T-cell (primary cell): ENCODE measurements at regions not wholly inside any gene's neighbourhood (a gene's known extent, or its start where the extent isn't known, plus 50 kb on each side); places are given as distances from the start of the nearest gene placed in this dataset.

Source experiments
- ATAC-seq, 4 experiments: fragments of 200-7000 bp in 3 of 4; fragments of 150-1000 bp in 1 of 4; cut with Tn5 transposase; replicated peaks in 1 of 4; 1 replicate in 3 of 4; 2 replicates in 1 of 4; pipeline ENCODE4 v1.10.0; 2021; ENCODE audit warnings: moderate library complexity in 3 of 4, mild to moderate bottlenecking in 2 of 4, moderate number of reproducible peaks in 1 of 4
- CTCF ChIA-PET, 2 donors: fragments of 300-600 bp; sonication (Branson Sonifier 250); formaldehyde crosslinking; loops; one replicate each; lab custom pipeline; 2022; ENCODE audit warnings: antibody characterized with exemption in 2 of 2; lab: Charles Lee
- POLR2A ChIA-PET, 2 donors: fragments of 300-600 bp; sonication (Branson Sonifier 250); formaldehyde crosslinking; loops; one replicate each; lab custom pipeline; 2022; ENCODE audit warnings: antibody characterized with exemption in 2 of 2; lab: Charles Lee
- DNase-seq, 35 experiments: peaks; one replicate each; pipeline versions ENCODE4 v3.0.0 to v3.0.0-alpha.2; 2013 to 2023
- H3K27ac ChIP-seq: one replicate; pipeline ENCODE4 v1.5.1; 2013; ENCODE audit warnings: low read length
- H3K27me3 ChIP-seq, 2 experiments: replicated peaks in 1 of 2; 1 replicate in 1 of 2; 2 replicates in 1 of 2; pipeline versions ENCODE4 v1.6.1 to v1.7.0; 2013; ENCODE audit warnings: low read length in 1 of 2, mixed read lengths in 1 of 2; ENCODE audit not compliant: control insufficient read depth in 2 of 2, insufficient read depth in 2 of 2; ENCODE audit errors: extremely low read depth in 1 of 2
- H3K36me3 ChIP-seq, 2 donors: 1 replicate in 1 of 2; 2 replicates in 1 of 2; pipeline versions ENCODE4 v1.6.1 to v1.7.0; 2013; ENCODE audit warnings: low read length in 1 of 2; ENCODE audit not compliant: control insufficient read depth in 2 of 2, insufficient read depth in 1 of 2; ENCODE audit errors: extremely low read depth in 1 of 2
- H3K4me1 ChIP-seq, 2 experiments: 1 replicate in 1 of 2; 2 replicates in 1 of 2; pipeline versions ENCODE4 v1.6.1 to v1.7.0; 2013; ENCODE audit warnings: low read length in 2 of 2, mixed read lengths in 1 of 2; ENCODE audit not compliant: insufficient read depth in 2 of 2, control insufficient read depth in 1 of 2; ENCODE audit errors: extremely low read depth in 1 of 2
- H3K4me3 ChIP-seq, 2 donors: 1 replicate in 1 of 2; 2 replicates in 1 of 2; pipeline versions ENCODE4 v1.5.1 to v1.7.0; 2013; ENCODE audit warnings: mild to moderate bottlenecking in 2 of 2, low read length in 1 of 2, moderate library complexity in 1 of 2; ENCODE audit not compliant: control insufficient read depth in 1 of 2; ENCODE audit errors: extremely low read depth in 1 of 2
- H3K9me3 ChIP-seq: 2 replicates; pipeline ENCODE4 v1.7.0; 2013
- H3K27ac Mint-ChIP-seq, 2 donors: one replicate each; pipeline ENCODE4 v1.8.0; 2020 to 2021; ENCODE audit warnings: mild to moderate bottlenecking in 2 of 2, mixed read lengths in 2 of 2
- H3K27me3 Mint-ChIP-seq, 2 donors: one replicate each; pipeline ENCODE4 v1.8.0; 2021 to 2022; ENCODE audit warnings: mixed read lengths in 2 of 2
- H3K36me3 Mint-ChIP-seq: one replicate; pipeline ENCODE4 v1.8.0; 2021; ENCODE audit warnings: mixed read lengths
- H3K4me1 Mint-ChIP-seq, 3 donors: one replicate each; pipeline ENCODE4 v1.8.0; 2020 to 2022; ENCODE audit warnings: mixed read lengths in 3 of 3, mild to moderate bottlenecking in 1 of 3
- H3K4me3 Mint-ChIP-seq, 3 donors: one replicate each; pipeline ENCODE4 v1.8.0; 2020 to 2022; ENCODE audit warnings: mild to moderate bottlenecking in 3 of 3, mixed read lengths in 3 of 3, moderate library complexity in 3 of 3
- H3K9me3 Mint-ChIP-seq, 3 donors: one replicate each; pipeline ENCODE4 v1.8.0; 2020 to 2022; ENCODE audit warnings: mixed read lengths in 3 of 3
- WGBS: methylation state at CpG from one replicate; pipeline ENCODE4 v1.1.5; 2013; ENCODE audit warnings: missing lambda C conversion rate; ENCODE audit not compliant: insufficient coverage; 5-methylcytosine and 5-hydroxymethylcytosine counted together

DNA sequence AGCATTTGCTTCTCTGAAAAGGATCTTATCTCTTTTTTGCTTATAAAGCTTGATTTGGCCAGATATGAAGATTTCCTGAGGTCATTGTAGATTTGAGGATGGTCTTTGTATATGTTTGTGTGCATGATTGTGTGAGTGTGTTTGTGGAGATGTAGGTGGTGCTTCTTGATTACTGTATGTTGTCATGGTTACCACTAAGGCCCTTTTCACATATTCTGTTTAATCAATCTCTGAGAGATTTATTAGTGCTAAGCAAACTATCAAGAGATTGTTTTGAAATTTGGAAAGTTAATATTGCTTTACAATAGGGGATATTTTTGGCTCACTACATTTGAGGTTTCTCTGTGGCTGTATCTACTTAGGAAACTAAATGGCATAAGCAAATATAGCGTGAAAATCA, 191.7 kb downstream of the S1PR1 start:
- Histone ChIP-seq H3K9me3 (peaks cover 4% of the 10 kb centered on the region), H3K27me3 (no peaks in the 10 kb centered on the region), H3K27ac (no peak overlapping the region), H3K4me3 (no peak overlapping the region), H3K36me3 (no peaks in the 10 kb centered on the region), H3K4me1 (no peaks in the 10 kb centered on the region)
- ATAC-seq (no peak), DNase-seq (no peak)
- H3K4me1 Mint-ChIP-seq: no peaks in the 10 kb centered on the region
- 100% methylated on average over 1 of the region's 1 CpG for WGBS
- H3K4me3 Mint-ChIP-seq: no peak overlapping the region
- peaks cover 2 to 20% of the 10 kb centered on the region in 2 donors for H3K27me3 Mint-ChIP-seq
- POLR2A ChIA-PET: no interaction called here
- no peaks in the 10 kb centered on the region for H3K36me3 Mint-ChIP-seq
- CTCF ChIA-PET: interaction anchor here in 1 of 2 donors (0.6 kb wide), 1 partner anchor 928 kb away, joined by 3 read pairs; no protein-coding TSS in a partner anchor
- no peak overlapping the region for H3K27ac Mint-ChIP-seq
- peaks cover under 1 to 21% (median 14%) of the 10 kb centered on the region in 3 donors for H3K9me3 Mint-ChIP-seq

DNA sequence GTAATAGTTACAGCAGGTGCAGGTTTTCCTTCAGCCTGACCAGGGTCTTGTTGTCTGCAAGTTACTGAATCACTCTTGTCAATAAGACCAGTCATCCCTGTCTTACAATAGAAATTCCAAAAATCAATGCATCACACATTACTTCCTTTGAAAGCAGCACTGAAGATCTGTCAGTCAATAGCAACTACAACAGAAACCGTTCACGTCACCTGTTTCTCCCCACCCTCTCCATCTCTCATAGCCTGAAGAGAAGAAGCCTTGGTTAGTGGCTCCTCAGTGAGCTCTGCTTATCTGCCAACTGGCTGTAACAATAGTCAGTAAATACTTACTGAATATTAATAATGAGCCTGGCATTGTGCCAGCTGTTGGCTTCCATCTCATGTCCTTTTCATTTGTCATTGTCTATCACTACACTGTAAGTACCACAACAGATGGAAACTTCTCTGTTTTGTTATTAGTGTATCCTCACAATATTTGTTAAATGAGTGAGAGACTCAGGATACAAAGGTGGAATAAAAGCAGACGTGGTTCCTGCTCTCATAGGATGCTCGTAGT, 195.2 kb downstream of the S1PR1 start:
- WGBS: 100% methylated on average over 2 of the region's 4 CpGs
- ChIA-PET CTCF (no interaction called here), POLR2A (no interaction called here)
- H3K9me3 Mint-ChIP-seq: peaks cover 0 to 15% (median 8%) of the 10 kb centered on the region in 3 donors
- no peak for DNase-seq
- no peak for ATAC-seq
- H3K4me3 Mint-ChIP-seq: no peak overlapping the region
- no peak overlapping the region for H3K27ac Mint-ChIP-seq
- H3K36me3 ChIP-seq: no peaks in the 10 kb centered on the region
- H3K27ac ChIP-seq: no peak overlapping the region
- peaks cover 0 to 4% (median 0%) of the 10 kb centered on the region in 3 donors for H3K4me1 Mint-ChIP-seq
- no peak overlapping the region for H3K4me3 ChIP-seq
- no peaks in the 10 kb centered on the region for H3K36me3 Mint-ChIP-seq
- H3K27me3 Mint-ChIP-seq: peaks cover 3 to 15% of the 10 kb centered on the region in 2 donors
- no peaks in the 10 kb centered on the region for H3K27me3 ChIP-seq
- no peaks in the 10 kb centered on the region for H3K4me1 ChIP-seq
- H3K9me3 ChIP-seq: peaks cover 2% of the 10 kb centered on the region

DNA sequence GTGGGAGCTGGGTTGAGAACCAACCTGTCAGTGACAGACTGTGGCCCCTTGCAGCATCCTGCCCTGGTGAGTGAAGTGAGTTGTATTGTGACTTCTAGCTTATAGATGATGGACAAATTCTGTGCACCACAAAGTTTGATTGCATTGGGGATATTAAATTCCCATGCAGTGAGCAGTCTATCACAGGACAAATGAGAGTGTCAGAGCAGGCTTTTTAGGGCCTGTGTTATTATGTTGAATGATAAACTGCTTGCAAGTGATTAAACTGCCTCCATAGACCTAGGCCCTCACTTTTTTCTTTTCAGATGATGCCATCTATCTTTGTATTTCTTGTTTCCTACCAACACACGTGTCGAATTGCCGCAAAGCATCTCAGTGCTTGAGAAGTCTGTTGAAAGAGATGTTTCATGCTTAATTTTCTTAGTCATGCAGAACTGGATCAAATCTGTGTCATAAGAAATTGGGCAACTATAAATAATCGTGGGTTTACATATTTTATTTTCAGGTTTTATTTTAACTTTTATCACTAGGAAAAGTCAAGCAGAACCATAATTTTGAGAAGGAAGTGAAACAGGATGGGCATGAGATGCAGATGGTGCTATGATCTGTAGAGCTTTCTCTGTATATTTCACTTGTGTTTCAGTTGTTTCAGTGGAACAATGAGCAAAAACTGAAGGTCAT, 199.2 kb downstream of the S1PR1 start:
- Histone ChIP-seq H3K4me3 (no peak overlapping the region), H3K36me3 (no peaks in the 10 kb centered on the region), H3K4me1 (no peaks in the 10 kb centered on the region), H3K27ac (no peak overlapping the region), H3K9me3 (no peaks in the 10 kb centered on the region), H3K27me3 (peaks cover 0 to 2% of the 10 kb centered on the region in 2 experiments)
- POLR2A ChIA-PET: no interaction called here
- ATAC-seq (no peak), DNase-seq (no peak)
- CTCF ChIA-PET: no interaction called here
- H3K27ac Mint-ChIP-seq: no peak overlapping the region
- no CpG with 5 or more reads among the region's 4 CpGs for WGBS
- peaks cover 0 to 7% (median 0%) of the 10 kb centered on the region in 3 donors for H3K4me1 Mint-ChIP-seq
- H3K36me3 Mint-ChIP-seq: no peaks in the 10 kb centered on the region
- H3K27me3 Mint-ChIP-seq: peaks cover 7 to 12% of the 10 kb centered on the region in 2 donors
- H3K9me3 Mint-ChIP-seq: no peaks in the 10 kb centered on the region
- H3K4me3 Mint-ChIP-seq: no peak overlapping the region

DNA sequence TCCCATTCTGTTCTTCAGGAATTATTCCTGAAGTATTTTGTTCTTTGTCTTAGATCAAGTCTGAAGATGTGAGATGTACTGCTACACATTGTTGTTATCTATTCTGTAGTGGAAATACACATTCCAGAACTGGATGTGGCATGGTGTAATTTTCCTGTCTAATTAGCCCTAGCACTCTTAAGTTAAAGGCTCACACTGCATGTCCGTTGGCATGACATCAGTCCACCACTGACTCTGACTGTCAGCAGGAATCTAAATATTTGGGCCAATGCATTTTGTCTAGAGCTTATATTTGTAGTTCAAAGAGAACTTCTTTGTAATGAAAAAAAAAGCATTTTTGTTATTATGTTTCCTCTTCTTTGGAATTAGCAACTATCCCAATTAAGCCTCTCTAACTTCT, 201.0 kb downstream of the S1PR1 start:
- Mint-ChIP-seq H3K9me3 (no peaks in the 10 kb centered on the region), H3K4me1 (peaks cover 0 to 7% (median 0%) of the 10 kb centered on the region in 3 donors), H3K27ac (no peak overlapping the region), H3K36me3 (no peaks in the 10 kb centered on the region), H3K27me3 (peaks cover 7 to 8% of the 10 kb centered on the region in 2 donors), H3K4me3 (no peak overlapping the region)
- DNase-seq (no peak), ATAC-seq (no peak)
- Histone ChIP-seq H3K4me3 (no peak overlapping the region), H3K27ac (no peak overlapping the region), H3K4me1 (no peaks in the 10 kb centered on the region), H3K36me3 (no peaks in the 10 kb centered on the region), H3K9me3 (no peaks in the 10 kb centered on the region), H3K27me3 (peaks cover 0 to 7% of the 10 kb centered on the region in 2 experiments)
- POLR2A ChIA-PET: no interaction called here
- CTCF ChIA-PET: no interaction called here
- no CpG with 5 or more reads among the region's 1 CpG for WGBS

DNA sequence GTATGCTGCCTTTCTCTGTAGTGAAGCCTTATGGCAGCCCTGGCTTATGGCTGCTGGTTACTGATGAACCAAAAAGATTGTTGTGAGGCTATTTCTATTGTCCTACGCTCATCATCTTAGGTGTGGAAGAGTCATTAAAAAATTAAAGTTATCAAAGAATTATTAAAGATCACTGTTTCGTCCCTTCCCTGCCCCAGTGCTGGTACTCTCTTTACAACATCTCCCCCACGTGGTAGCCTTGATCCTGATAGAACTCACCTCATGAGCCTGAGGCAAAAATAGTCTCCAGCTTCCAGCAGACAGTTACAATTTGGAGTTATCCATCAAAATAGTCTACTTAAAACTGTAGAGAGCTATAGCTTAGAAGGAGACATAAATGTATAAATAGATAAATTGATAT, 201.5 kb downstream of the S1PR1 start:
- Mint-ChIP-seq H3K9me3 (no peaks in the 10 kb centered on the region), H3K4me3 (no peak overlapping the region), H3K4me1 (peaks cover 0 to 7% (median 0%) of the 10 kb centered on the region in 3 donors), H3K36me3 (no peaks in the 10 kb centered on the region), H3K27ac (no peak overlapping the region), H3K27me3 (peaks cover 7% of the 10 kb centered on the region in 2 donors)
- no peak overlapping the region for H3K27ac ChIP-seq
- H3K36me3 ChIP-seq: no peaks in the 10 kb centered on the region
- H3K27me3 ChIP-seq: peaks cover 0 to 7% of the 10 kb centered on the region in 2 experiments
- POLR2A ChIA-PET: no interaction called here
- no peak overlapping the region for H3K4me3 ChIP-seq
- CTCF ChIA-PET: no interaction called here
- DNase-seq (peak in 1 of 35 experiments; percentile 29), ATAC-seq (no peak)
- WGBS: no CpG with 5 or more reads among the region's 3 CpGs
- no peaks in the 10 kb centered on the region for H3K9me3 ChIP-seq
- no peaks in the 10 kb centered on the region for H3K4me1 ChIP-seq

DNA sequence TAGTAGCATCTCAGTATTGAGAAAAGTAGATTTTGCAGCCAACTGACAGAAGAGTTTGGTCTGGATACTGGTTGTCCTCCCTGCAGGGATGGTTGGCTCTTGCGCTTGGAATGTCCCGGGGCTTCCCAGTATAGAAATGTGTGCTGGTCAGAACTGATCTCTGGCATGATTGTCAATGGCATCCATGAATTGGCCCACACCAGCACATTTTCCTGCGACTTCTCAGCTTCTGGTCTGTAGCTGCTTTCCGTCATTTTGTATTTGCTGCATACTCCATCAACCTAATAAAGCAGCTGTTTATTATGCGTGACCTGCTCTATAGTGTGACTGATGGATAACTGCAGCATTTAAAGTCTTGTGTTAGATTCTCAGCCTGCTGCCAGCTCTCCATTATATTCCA, 203.7 kb downstream of the S1PR1 start:
- Histone ChIP-seq H3K27me3 (peaks cover 0 to 7% of the 10 kb centered on the region in 2 experiments), H3K9me3 (no peaks in the 10 kb centered on the region), H3K4me3 (no peak overlapping the region), H3K27ac (no peak overlapping the region), H3K36me3 (no peaks in the 10 kb centered on the region), H3K4me1 (no peaks in the 10 kb centered on the region)
- Mint-ChIP-seq H3K4me3 (no peak overlapping the region), H3K27me3 (peaks cover 6 to 7% of the 10 kb centered on the region in 2 donors), H3K9me3 (no peaks in the 10 kb centered on the region), H3K27ac (no peak overlapping the region), H3K36me3 (no peaks in the 10 kb centered on the region), H3K4me1 (peaks cover 0 to 7% (median 5%) of the 10 kb centered on the region in 3 donors)
- no peak for DNase-seq
- no peak for ATAC-seq
- ChIA-PET CTCF (interaction anchor here (0.6 to 1.2 kb wide), 2 partner anchors 83 to 1333 kb away, joined by 3 to 4 read pairs; no protein-coding TSS in a partner anchor), POLR2A (no interaction called here)
- 100% methylated on average over 2 of the region's 5 CpGs for WGBS
